GM21423 (cell line): ENCODE measurements at regions not wholly inside any gene's neighbourhood (a gene's known extent, or its start where the extent isn't known, plus 50 kb on each side); places are given as distances from the start of the nearest gene placed in this dataset.
"Not testable (repeated sequence)": the region's sequence is repeated elsewhere in the genome, so short reads cannot be mapped to it uniquely, and the experiment has no call there.

Experiments
- ATAC-seq: cut with Tn5 transposase; IDR thresholded peaks from one replicate; pipeline ENCODE4 v1.9.1; 2021; ENCODE audit warnings: mild to moderate bottlenecking, moderate library complexity; ENCODE audit not compliant: unreplicated experiment

GRCh38 chr2:14750433-14750832 is 117.9 kb downstream of the LRATD1 start:
- ATAC-seq, result no peak

- no peak for ATAC-seq
These were observed 119.1 kb downstream of the LRATD1 start for GRCh38 chr2:14751581-14751980.

- no peak for ATAC-seq
These were observed 119.8 kb downstream of the LRATD1 start for GRCh38 chr2:14752295-14752694.

- ATAC-seq, result no peak
These were observed 123.6 kb downstream of the LRATD1 start for GRCh38 chr2:14756122-14756541.

GRCh38 chr2:14756981-14757657 is 124.6 kb downstream of the LRATD1 start:
- ATAC-seq, result no peak

- no peak for ATAC-seq
These were observed 126.6 kb downstream of the LRATD1 start for GRCh38 chr2:14759082-14759481.

- ATAC-seq, result no peak
These were observed 127.7 kb downstream of the LRATD1 start for GRCh38 chr2:14760169-14760568.

GRCh38 chr2:14761118-14761517 is 128.6 kb downstream of the LRATD1 start:
- no peak for ATAC-seq

GRCh38 chr2:14773696-14774095 is 141.2 kb downstream of the LRATD1 start:
- ATAC-seq, result no peak

- ATAC-seq, result no peak
These were observed 142.0 kb downstream of the LRATD1 start for GRCh38 chr2:14774436-14774968.

- ATAC-seq, result no peak
These were observed 143.7 kb downstream of the LRATD1 start for GRCh38 chr2:14776216-14776615.

GRCh38 chr2:14778015-14778414 is 145.5 kb downstream of the LRATD1 start:
- ATAC-seq, result no peak

GRCh38 chr2:14779252-14779651 is 146.7 kb downstream of the LRATD1 start:
- no peak for ATAC-seq

GRCh38 chr2:14781142-14781541 is 148.6 kb downstream of the LRATD1 start:
- ATAC-seq, result no peak

GRCh38 chr2:14788814-14789213 is 156.3 kb downstream of the LRATD1 start:
- ATAC-seq, result not testable (repeated sequence)

- ATAC-seq, result no peak
These were observed 157.6 kb downstream of the LRATD1 start for GRCh38 chr2:14790041-14790640.

GRCh38 chr2:14803994-14804393 is 171.5 kb downstream of the LRATD1 start:
- no peak for ATAC-seq

GRCh38 chr2:14804902-14805301 is 172.4 kb downstream of the LRATD1 start:
- no peak for ATAC-seq

- no peak for ATAC-seq
These were observed 174.1 kb downstream of the LRATD1 start for GRCh38 chr2:14806613-14807012.

- ATAC-seq, result no peak
These were observed 182.7 kb downstream of the LRATD1 start for GRCh38 chr2:14815201-14815600.

GRCh38 chr2:14816069-14817060 is 183.8 kb downstream of the LRATD1 start:
- no peak for ATAC-seq
